ENCODE measurements at regions not wholly inside any gene's neighbourhood (a gene's known extent, or its start where the extent isn't known, plus 50 kb on each side); places are given as distances from the start of the nearest gene placed in this dataset.
"Not testable (repeated sequence)": the region's sequence is repeated elsewhere in the genome, so short reads cannot be mapped to it uniquely, and the experiment has no call there.

- ATAC-seq, result no peak
Observed at GRCh38 chr15:36090286-36090946, 489.0 kb upstream of the CDIN1 start.

GRCh38 chr15:36106640-36107335 lies 472.6 kb upstream of the CDIN1 start:
- ATAC-seq, result no peak

GRCh38 chr15:36108541-36108940 lies 470.9 kb upstream of the CDIN1 start:
- no peak for ATAC-seq

GRCh38 chr15:36109943-36110658 lies 469.3 kb upstream of the CDIN1 start:
- ATAC-seq, result no peak

- ATAC-seq, result no peak
Observed at GRCh38 chr15:36110659-36110993, 468.8 kb upstream of the CDIN1 start.

GRCh38 chr15:36117296-36117787 lies 462.1 kb upstream of the CDIN1 start:
- no peak for ATAC-seq

GRCh38 chr15:36126194-36126593 lies 453.2 kb upstream of the CDIN1 start:
- no peak for ATAC-seq

GRCh38 chr15:36130641-36131310 lies 448.6 kb upstream of the CDIN1 start:
- no peak for ATAC-seq

GRCh38 chr15:36133742-36134141 lies 445.7 kb upstream of the CDIN1 start:
- ATAC-seq, result no peak

- no peak for ATAC-seq
Observed at GRCh38 chr15:36136049-36136448, 443.4 kb upstream of the CDIN1 start.

GRCh38 chr15:36152936-36153335 lies 426.5 kb upstream of the CDIN1 start:
- no peak for ATAC-seq

- ATAC-seq, result no peak
Observed at GRCh38 chr15:36156879-36157427, 422.5 kb upstream of the CDIN1 start.

- no peak for ATAC-seq
Observed at GRCh38 chr15:36160351-36160750, 419.1 kb upstream of the CDIN1 start.

GRCh38 chr15:36161108-36161507 lies 418.3 kb upstream of the CDIN1 start:
- no peak for ATAC-seq

GRCh38 chr15:36161771-36162212 lies 417.6 kb upstream of the CDIN1 start:
- ATAC-seq, result no peak

GRCh38 chr15:36163983-36164382 lies 415.4 kb upstream of the CDIN1 start:
- not testable (repeated sequence) for ATAC-seq

GRCh38 chr15:36172955-36173354 lies 406.5 kb upstream of the CDIN1 start:
- no peak for ATAC-seq

GRCh38 chr15:36175186-36175740 lies 404.2 kb upstream of the CDIN1 start:
- no peak for ATAC-seq

GRCh38 chr15:36175741-36176291 lies 403.6 kb upstream of the CDIN1 start:
- ATAC-seq, result no peak

- ATAC-seq, result no peak
Observed at GRCh38 chr15:36177590-36178302, 401.7 kb upstream of the CDIN1 start.

- no peak for ATAC-seq
Observed at GRCh38 chr15:36178303-36178633, 401.2 kb upstream of the CDIN1 start.

- no peak for ATAC-seq
Observed at GRCh38 chr15:36183201-36183600, 396.2 kb upstream of the CDIN1 start.

All from esophagus mucosa (tissue), 1 donor.